Epithelial cell of prostate (primary cell): ENCODE measurements at regions not wholly inside any gene's neighbourhood (a gene's known extent, or its start where the extent isn't known, plus 50 kb on each side); places are given as distances from the start of the nearest gene placed in this dataset.
"Not testable (repeated sequence)": the region's sequence is repeated elsewhere in the genome, so short reads cannot be mapped to it uniquely, and the experiment has no call there.

ENCODE experiments used
- DNase-seq: peaks from one replicate; pipeline ENCODE4 v3.0.0-alpha.2; 2011; ENCODE audit warnings: low read depth, low spot score
- H3K27ac ChIP-seq: fragments of 450-650 bp; 2 replicates; pipeline ENCODE4 v1.5.1; 2017; ENCODE audit warnings: mild to moderate bottlenecking

- not testable (repeated sequence) for DNase-seq, H3K27ac ChIP-seq
These were observed 72.1 kb downstream of the OGFRL1 start for GRCh38 chr6:71360556-71361335.

- no peak overlapping the region for H3K27ac ChIP-seq
- DNase-seq = no peak
These were observed 76.4 kb downstream of the OGFRL1 start for GRCh38 chr6:71364889-71365542.

GRCh38 chr6:71367756-71368155, 79.1 kb downstream of the OGFRL1 start:
- DNase-seq = no peak
- H3K27ac ChIP-seq = peak overlapping the region; percentile 5

- peak overlapping the region; percentile 5 for H3K27ac ChIP-seq
- DNase-seq = no peak
These were observed 79.7 kb downstream of the OGFRL1 start for GRCh38 chr6:71368284-71368683.

GRCh38 chr6:71371559-71371958, 82.9 kb downstream of the OGFRL1 start:
- DNase-seq = no peak
- no peak overlapping the region for H3K27ac ChIP-seq

- no peak overlapping the region for H3K27ac ChIP-seq
- no peak for DNase-seq
These were observed 85.3 kb downstream of the OGFRL1 start for GRCh38 chr6:71373943-71374342.

- DNase-seq = peak; percentile 33
- peak overlapping the region; percentile 6 for H3K27ac ChIP-seq
These were observed 87.1 kb downstream of the OGFRL1 start for GRCh38 chr6:71375676-71376075.

GRCh38 chr6:71376830-71377229, 88.2 kb downstream of the OGFRL1 start:
- DNase-seq = no peak
- H3K27ac ChIP-seq = no peak overlapping the region

- no peak for DNase-seq
- no peak overlapping the region for H3K27ac ChIP-seq
These were observed 94.9 kb downstream of the OGFRL1 start for GRCh38 chr6:71383476-71383875.

- no peak overlapping the region for H3K27ac ChIP-seq
- no peak for DNase-seq
These were observed 95.4 kb downstream of the OGFRL1 start for GRCh38 chr6:71383901-71384489.

GRCh38 chr6:71385111-71385822, 96.7 kb downstream of the OGFRL1 start:
- peak overlapping the region; percentile 48 for H3K27ac ChIP-seq
- no peak for DNase-seq

- peak overlapping the region; percentile 48 for H3K27ac ChIP-seq
- DNase-seq = no peak
These were observed 97.6 kb downstream of the OGFRL1 start for GRCh38 chr6:71386215-71386614.

GRCh38 chr6:71387179-71387578, 98.6 kb downstream of the OGFRL1 start:
- peak overlapping the region; percentile 48 for H3K27ac ChIP-seq
- DNase-seq = no peak

GRCh38 chr6:71388068-71388744, 99.6 kb downstream of the OGFRL1 start:
- peak overlapping the region; percentile 48 for H3K27ac ChIP-seq
- no peak for DNase-seq

- H3K27ac ChIP-seq = peak overlapping the region; percentile 48
- no peak for DNase-seq
These were observed 100.4 kb downstream of the OGFRL1 start for GRCh38 chr6:71388856-71389527.

- H3K27ac ChIP-seq = no peak overlapping the region
- DNase-seq = no peak
These were observed 102.5 kb downstream of the OGFRL1 start for GRCh38 chr6:71391126-71391525.

GRCh38 chr6:71392276-71392675, 103.7 kb downstream of the OGFRL1 start:
- DNase-seq = no peak
- H3K27ac ChIP-seq = no peak overlapping the region

GRCh38 chr6:71393471-71393870, 104.9 kb downstream of the OGFRL1 start:
- H3K27ac ChIP-seq = peak overlapping the region; percentile 55
- DNase-seq = no peak

- H3K27ac ChIP-seq = peak overlapping the region; percentile 55
- no peak for DNase-seq
These were observed 105.4 kb downstream of the OGFRL1 start for GRCh38 chr6:71393981-71394432.

GRCh38 chr6:71394926-71395325, 106.3 kb downstream of the OGFRL1 start:
- peak overlapping the region; percentile 55 for H3K27ac ChIP-seq
- DNase-seq = no peak
